Hepatocyte (in vitro differentiated cells): ENCODE measurements at regions not wholly inside any gene's neighbourhood (a gene's known extent, or its start where the extent isn't known, plus 50 kb on each side); places are given as distances from the start of the nearest gene placed in this dataset.
"Not testable (repeated sequence)": the region's sequence is repeated elsewhere in the genome, so short reads cannot be mapped to it uniquely, and the experiment has no call there.

Experiments
- DNase-seq: peaks from one replicate; pipeline ENCODE4 v3.0.0-alpha.2; 2016; ENCODE audit warnings: low spot score
- H2AFZ ChIP-seq: fragments of 200-600 bp; sonication (generic); 2 replicates; pipeline ENCODE4 v1.6.0; 2016; ENCODE audit warnings: antibody characterized with exemption, mild to moderate bottlenecking
- H3K27ac ChIP-seq: fragments of 200-600 bp; sonication (generic); 2 replicates; pipeline ENCODE4 v1.5.1; 2016; ENCODE audit warnings: mild to moderate bottlenecking
- H3K27me3 ChIP-seq: fragments of 200-600 bp; sonication (generic); 2 replicates; pipeline ENCODE4 v1.6.1; 2016
- H3K36me3 ChIP-seq: fragments of 200-600 bp; sonication (generic); replicated peaks from 2 replicates; pipeline ENCODE4 v1.5.1; 2016; ENCODE audit warnings: low read depth; ENCODE audit not compliant: insufficient read depth
- H3K4me1 ChIP-seq: fragments of 200-600 bp; sonication (generic); 2 replicates; pipeline ENCODE4 v1.5.1; 2016; ENCODE audit warnings: mild to moderate bottlenecking, moderate library complexity; ENCODE audit not compliant: insufficient read depth
- H3K4me2 ChIP-seq: fragments of 200-600 bp; sonication (generic); 2 replicates; pipeline ENCODE4 v1.6.0; 2016
- H3K4me3 ChIP-seq: fragments of 200-600 bp; sonication (generic); 2 replicates; pipeline ENCODE4 v1.5.1; 2016; ENCODE audit warnings: mild to moderate bottlenecking
- H3K79me2 ChIP-seq: fragments of 200-600 bp; sonication (generic); 2 replicates; pipeline ENCODE4 v1.6.0; 2017; ENCODE audit warnings: mild to moderate bottlenecking
- H3K9me2 ChIP-seq: fragments of 200-600 bp; sonication (generic); replicated peaks from 2 replicates; pipeline ENCODE4 v1.6.0; 2017; ENCODE audit warnings: mild to moderate bottlenecking; ENCODE audit not compliant: insufficient read depth
- H3K9me3 ChIP-seq: fragments of 200-600 bp; sonication (generic); 2 replicates; pipeline ENCODE4 v1.5.1; 2016; ENCODE audit warnings: low read depth, mild to moderate bottlenecking
- H4K20me1 ChIP-seq: fragments of 200-600 bp; sonication (generic); 2 replicates; pipeline ENCODE4 v1.6.0; 2016; ENCODE audit warnings: mild to moderate bottlenecking; ENCODE audit not compliant: insufficient read depth, poor library complexity, severe bottlenecking
- CTCF ChIP-seq: fragments of 200-600 bp; sonication (generic); IDR thresholded peaks from 2 replicates; pipeline ENCODE4 v1.5.1; 2016; ENCODE audit warnings: antibody characterized with exemption, mild to moderate bottlenecking; ENCODE audit not compliant: poor library complexity
- EZH2 ChIP-seq: fragments of 200-600 bp; sonication (generic); IDR thresholded peaks from 2 replicates; pipeline ENCODE4 v1.6.1; 2016; ENCODE audit warnings: antibody characterized with exemption, mild to moderate bottlenecking, borderline replicate concordance
- EZH2phosphoT487 ChIP-seq: fragments of 200-600 bp; sonication (generic); IDR thresholded peaks from one replicate; pipeline ENCODE4 v1.6.1; 2018; ENCODE audit warnings: antibody characterized with exemption, mild to moderate bottlenecking, low read depth, moderate library complexity; ENCODE audit not compliant: unreplicated experiment, severe bottlenecking
- WGBS: methylation state at CpG from one replicate; pipeline ENCODE4 v1.1.6; 2016; ENCODE audit warnings: low lambda C conversion rate; ENCODE audit errors: missing lambda C conversion rate; 5-methylcytosine and 5-hydroxymethylcytosine counted together

GRCh38 chr1:232164078-232164963, 465.6 kb downstream of the SIPA1L2 start:
- peak overlapping the region; percentile 25 for H3K27ac ChIP-seq
- H3K4me2 ChIP-seq, result no peak overlapping the region
- no peaks in the 10 kb centered on the region for H3K27me3 ChIP-seq
- H4K20me1 ChIP-seq, result no peaks in the 10 kb centered on the region
- no peak overlapping the region for H2AFZ ChIP-seq
- H3K9me3 ChIP-seq, result no peaks in the 10 kb centered on the region
- TF ChIP-seq EZH2phosphoT487, result no peak
- TF ChIP-seq CTCF, result no peak
- TF ChIP-seq EZH2, result no peak
- H3K4me3 ChIP-seq, result no peak overlapping the region
- WGBS, result 71% methylated on average over 4 of the region's 4 CpGs
- no peaks in the 10 kb centered on the region for H3K36me3 ChIP-seq
- H3K9me2 ChIP-seq, result no peaks in the 10 kb centered on the region
- H3K79me2 ChIP-seq, result no peaks in the 10 kb centered on the region
- DNase-seq, result no peak
- H3K4me1 ChIP-seq, result no peaks in the 10 kb centered on the region

GRCh38 chr1:232163533-232163932, 466.4 kb downstream of the SIPA1L2 start:
- no peak overlapping the region for H3K4me3 ChIP-seq
- H3K4me2 ChIP-seq, result no peak overlapping the region
- peaks cover 2% of the 10 kb centered on the region for H3K9me3 ChIP-seq
- no peaks in the 10 kb centered on the region for H3K4me1 ChIP-seq
- no peak overlapping the region for H3K27ac ChIP-seq
- no peaks in the 10 kb centered on the region for H3K36me3 ChIP-seq
- no peak for DNase-seq
- TF ChIP-seq EZH2 (no peak), EZH2phosphoT487 (no peak), CTCF (no peak)
- 80% methylated on average over 1 of the region's 1 CpG for WGBS
- H3K79me2 ChIP-seq, result no peaks in the 10 kb centered on the region
- no peak overlapping the region for H2AFZ ChIP-seq
- H3K27me3 ChIP-seq, result no peaks in the 10 kb centered on the region
- no peaks in the 10 kb centered on the region for H4K20me1 ChIP-seq
- no peaks in the 10 kb centered on the region for H3K9me2 ChIP-seq

GRCh38 chr1:232162001-232162400, 467.9 kb downstream of the SIPA1L2 start:
- Histone ChIP-seq H3K4me2 (no peak overlapping the region), H3K9me3 (peaks cover 4% of the 10 kb centered on the region), H2AFZ (no peak overlapping the region), H3K36me3 (no peaks in the 10 kb centered on the region), H3K4me3 (no peak overlapping the region), H3K4me1 (no peaks in the 10 kb centered on the region), H3K27ac (no peak overlapping the region), H3K27me3 (no peaks in the 10 kb centered on the region), H3K79me2 (no peaks in the 10 kb centered on the region), H3K9me2 (no peaks in the 10 kb centered on the region), H4K20me1 (no peaks in the 10 kb centered on the region)
- TF ChIP-seq EZH2, result no peak
- TF ChIP-seq EZH2phosphoT487, result no peak
- no peak for DNase-seq
- 94% methylated on average over 1 of the region's 1 CpG for WGBS

DNA sequence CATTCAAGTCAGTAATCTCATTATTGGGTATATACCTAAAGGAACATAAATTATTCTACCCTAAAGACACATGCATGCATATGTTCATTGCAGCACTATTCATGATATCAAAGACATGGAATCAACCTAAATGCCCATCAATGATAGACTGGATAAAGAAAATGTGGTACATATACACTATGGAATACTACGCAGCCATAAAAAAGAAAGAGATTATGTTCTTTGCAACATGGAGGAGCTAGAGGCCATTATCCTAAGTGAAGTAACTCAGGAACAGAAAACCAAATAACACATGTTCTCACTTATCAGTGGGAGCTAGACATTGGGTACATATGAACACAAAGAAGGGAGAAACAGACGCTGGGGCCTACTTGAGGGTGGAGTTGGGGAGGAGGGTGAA, 471.4 kb downstream of the SIPA1L2 start:
- not testable (repeated sequence) for H3K9me2 ChIP-seq, DNase-seq, H3K27ac ChIP-seq, H4K20me1 ChIP-seq, H3K4me2 ChIP-seq, H3K79me2 ChIP-seq, H3K9me3 ChIP-seq, H3K36me3 ChIP-seq, H3K4me1 ChIP-seq, H3K27me3 ChIP-seq, H2AFZ ChIP-seq, H3K4me3 ChIP-seq
- WGBS, result 92% methylated on average over 2 of the region's 2 CpGs

DNA sequence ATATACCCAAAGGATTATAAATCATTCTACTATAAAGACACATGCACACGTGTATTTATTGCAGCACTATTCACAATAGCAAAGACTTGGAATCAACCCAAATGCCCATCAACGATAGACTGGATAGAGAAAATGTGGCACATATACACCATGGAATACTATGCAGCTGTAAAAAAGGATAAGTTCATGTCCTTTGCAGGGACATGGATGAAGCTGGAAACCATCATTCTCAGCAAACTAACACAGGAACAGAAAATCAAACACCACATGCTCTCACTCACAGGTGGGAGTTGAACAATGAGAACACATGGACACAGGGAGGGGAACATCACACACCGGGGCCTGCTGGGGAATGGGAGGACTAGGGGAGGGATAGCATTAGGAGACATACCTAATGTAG, 473.9 kb downstream of the SIPA1L2 start:
- not testable (repeated sequence) for H3K4me1 ChIP-seq, H3K9me2 ChIP-seq, H3K4me2 ChIP-seq, H3K9me3 ChIP-seq, H3K79me2 ChIP-seq, H2AFZ ChIP-seq, H3K27me3 ChIP-seq, H3K36me3 ChIP-seq, H4K20me1 ChIP-seq, H3K4me3 ChIP-seq, H3K27ac ChIP-seq, DNase-seq
- WGBS, result 90% methylated on average over 3 of the region's 3 CpGs
